Left ventricle myocardium inferior (tissue), 1 donor: ENCODE measurements at regions not wholly inside any gene's neighbourhood (a gene's known extent, or its start where the extent isn't known, plus 50 kb on each side); places are given as distances from the start of the nearest gene placed in this dataset.

Source experiments
- DNase-seq: peaks from one replicate; pipeline ENCODE4 v3.0.0-alpha.2; 2020
- H3K27ac ChIP-seq: fragments of 200-600 bp; replicated peaks from 2 replicates; pipeline ENCODE4 v1.8.0; 2021
- H3K27me3 ChIP-seq: fragments of 200-600 bp; 2 replicates; pipeline ENCODE4 v1.8.0; 2021; ENCODE audit warnings: low read depth
- H3K36me3 ChIP-seq: fragments of 200-600 bp; 2 replicates; pipeline ENCODE4 v1.8.0; 2021
- H3K4me1 ChIP-seq: fragments of 200-600 bp; 2 replicates; pipeline ENCODE4 v1.8.0; 2021
- H3K4me3 ChIP-seq: fragments of 200-600 bp; 2 replicates; pipeline ENCODE4 v1.8.0; 2021; ENCODE audit warnings: mild to moderate bottlenecking, moderate library complexity
- H3K9me3 ChIP-seq: fragments of 200-600 bp; replicated peaks from 2 replicates; pipeline ENCODE4 v1.8.0; 2021
- CTCF ChIP-seq: fragments of 200-600 bp; IDR thresholded peaks from 2 replicates; pipeline ENCODE4 v1.8.0; 2021; ENCODE audit warnings: antibody characterized with exemption, mild to moderate bottlenecking, borderline replicate concordance
- intact Hi-C: fragments of 100-400 bp; cut with micrococcal nuclease; formaldehyde crosslinking; loops from one replicate; pipeline ENCODE4 v1.11.0; 2022
- donor health status: DM: no; HTN: yes; CAD: no; lungs with severe emphysema.

GRCh38 chr11:131229221-131229620 lies 141.2 kb upstream of the NTM start:
- no peak for TF ChIP-seq CTCF
- Histone ChIP-seq H3K9me3 (peaks cover 15% of the 10 kb centered on the region), H3K27ac (no peak overlapping the region), H3K4me1 (no peaks in the 10 kb centered on the region), H3K27me3 (peaks cover 24% of the 10 kb centered on the region), H3K36me3 (no peaks in the 10 kb centered on the region), H3K4me3 (no peak overlapping the region)
- intact Hi-C loops = loop anchor here (10.0 kb wide), 1 partner anchor 164 kb away; no protein-coding TSS in a partner anchor
- no peak for DNase-seq

- Histone ChIP-seq H3K9me3 (no peaks in the 10 kb centered on the region), H3K36me3 (no peaks in the 10 kb centered on the region), H3K27ac (no peak overlapping the region), H3K4me3 (no peak overlapping the region), H3K27me3 (peaks cover 34% of the 10 kb centered on the region), H3K4me1 (no peaks in the 10 kb centered on the region)
- no peak for DNase-seq
- intact Hi-C loops = no loop called here
- no peak for TF ChIP-seq CTCF
These were observed 139.0 kb upstream of the NTM start for GRCh38 chr11:131231317-131231940.

- intact Hi-C loops = no loop called here
These were observed 138.2 kb upstream of the NTM start for GRCh38 chr11:131232261-131232660.

GRCh38 chr11:131234221-131234620 lies 136.2 kb upstream of the NTM start:
- Histone ChIP-seq H3K27me3 (peaks cover 48% of the 10 kb centered on the region), H3K36me3 (no peaks in the 10 kb centered on the region), H3K9me3 (no peaks in the 10 kb centered on the region), H3K27ac (no peak overlapping the region), H3K4me3 (no peak overlapping the region), H3K4me1 (no peaks in the 10 kb centered on the region)
- TF ChIP-seq CTCF = no peak
- no peak for DNase-seq
- intact Hi-C loops = no loop called here

More at GRCh38 chr11:131232261-131232660, 138.2 kb upstream of the NTM start:
- no peak overlapping the region for H3K27ac ChIP-seq
- no peaks in the 10 kb centered on the region for H3K36me3 ChIP-seq
- H3K9me3 ChIP-seq = no peaks in the 10 kb centered on the region
- no peak for DNase-seq
- H3K4me3 ChIP-seq = no peak overlapping the region
- no peak for TF ChIP-seq CTCF
- H3K27me3 ChIP-seq = peaks cover 43% of the 10 kb centered on the region
- no peaks in the 10 kb centered on the region for H3K4me1 ChIP-seq

GRCh38 chr11:131235328-131236298 lies 134.8 kb upstream of the NTM start:
- no peak for TF ChIP-seq CTCF
- intact Hi-C loops = no loop called here
- Histone ChIP-seq H3K36me3 (no peaks in the 10 kb centered on the region), H3K9me3 (no peaks in the 10 kb centered on the region), H3K4me1 (no peaks in the 10 kb centered on the region), H3K27ac (no peak overlapping the region), H3K27me3 (peaks cover 45% of the 10 kb centered on the region), H3K4me3 (no peak overlapping the region)
- DNase-seq = no peak
